ENCODE measurements at regions not wholly inside any gene's neighbourhood (a gene's known extent, or its start where the extent isn't known, plus 50 kb on each side); places are given as distances from the start of the nearest gene placed in this dataset.

DNA sequence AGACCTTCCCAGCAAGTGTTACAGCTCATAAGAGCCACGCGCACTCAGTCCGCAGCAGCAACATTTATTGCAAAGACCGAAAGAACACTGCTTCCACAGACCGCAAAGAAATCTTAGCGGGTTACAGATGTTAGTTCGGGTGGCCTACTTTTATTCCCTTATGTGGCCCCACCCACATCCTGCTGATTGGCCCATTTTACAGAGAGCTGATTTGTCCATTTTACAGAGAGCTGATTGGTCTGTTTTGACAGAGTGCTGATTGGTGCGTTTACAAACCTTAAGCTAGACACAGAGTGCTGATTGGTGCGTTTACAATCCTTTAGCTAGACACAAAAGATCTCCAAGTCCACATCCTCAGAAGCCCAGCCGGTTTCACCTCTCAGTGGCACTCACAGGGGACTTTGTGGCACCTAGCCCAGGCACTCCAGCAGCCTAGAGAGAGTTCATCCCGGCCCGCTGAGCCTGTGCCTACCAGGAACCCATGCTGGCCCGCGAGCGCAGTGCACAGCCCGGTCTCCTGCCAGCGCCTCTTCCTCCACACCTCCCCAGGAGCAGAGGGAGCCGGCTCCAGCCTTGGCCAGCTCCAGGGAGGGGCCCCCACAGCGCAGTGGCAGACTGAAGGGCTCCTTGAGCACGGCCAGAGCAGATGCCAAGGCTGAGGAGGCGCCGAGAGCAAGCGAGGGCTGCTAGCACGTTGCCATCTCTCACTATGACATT is 244.3 kb upstream of the TSHZ2 start:
- TF ChIP-seq EZH2 (IDR thresholded peaks at IDR 0.05): no peak
- TF ChIP-seq, protein P1, sequence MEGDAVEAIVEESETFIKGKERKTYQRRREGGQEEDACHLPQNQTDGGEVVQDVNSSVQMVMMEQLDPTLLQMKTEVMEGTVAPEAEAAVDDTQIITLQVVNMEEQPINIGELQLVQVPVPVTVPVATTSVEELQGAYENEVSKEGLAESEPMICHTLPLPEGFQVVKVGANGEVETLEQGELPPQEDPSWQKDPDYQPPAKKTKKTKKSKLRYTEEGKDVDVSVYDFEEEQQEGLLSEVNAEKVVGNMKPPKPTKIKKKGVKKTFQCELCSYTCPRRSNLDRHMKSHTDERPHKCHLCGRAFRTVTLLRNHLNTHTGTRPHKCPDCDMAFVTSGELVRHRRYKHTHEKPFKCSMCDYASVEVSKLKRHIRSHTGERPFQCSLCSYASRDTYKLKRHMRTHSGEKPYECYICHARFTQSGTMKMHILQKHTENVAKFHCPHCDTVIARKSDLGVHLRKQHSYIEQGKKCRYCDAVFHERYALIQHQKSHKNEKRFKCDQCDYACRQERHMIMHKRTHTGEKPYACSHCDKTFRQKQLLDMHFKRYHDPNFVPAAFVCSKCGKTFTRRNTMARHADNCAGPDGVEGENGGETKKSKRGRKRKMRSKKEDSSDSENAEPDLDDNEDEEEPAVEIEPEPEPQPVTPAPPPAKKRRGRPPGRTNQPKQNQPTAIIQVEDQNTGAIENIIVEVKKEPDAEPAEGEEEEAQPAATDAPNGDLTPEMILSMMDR (IDR thresholded peaks at IDR 0.05): no peak
